Esophagus muscularis mucosa (tissue), 3 donors: ENCODE measurements at regions not wholly inside any gene's neighbourhood (a gene's known extent, or its start where the extent isn't known, plus 50 kb on each side); places are given as distances from the start of the nearest gene placed in this dataset.

Experiments
- POLR2A ChIP-seq: fragments of 450-650 bp; IDR thresholded peaks from one replicate; pipeline ENCODE4 v1.6.1; 2017; ENCODE audit warnings: antibody characterized with exemption, moderate library complexity, mild to moderate bottlenecking, low read depth
- TF ChIP-seq, protein P1 (sequence below), 3 experiments: fragments of 200-600 bp in 2 of 3; fragments of 450-650 bp in 1 of 3; sonication (generic) in 2 of 3; IDR thresholded peaks; one replicate each; pipeline ENCODE4 v1.5.1; 2017 to 2019; ENCODE audit warnings: antibody characterized with exemption in 3 of 3, mild to moderate bottlenecking in 2 of 3, moderate library complexity in 1 of 3

DNA sequence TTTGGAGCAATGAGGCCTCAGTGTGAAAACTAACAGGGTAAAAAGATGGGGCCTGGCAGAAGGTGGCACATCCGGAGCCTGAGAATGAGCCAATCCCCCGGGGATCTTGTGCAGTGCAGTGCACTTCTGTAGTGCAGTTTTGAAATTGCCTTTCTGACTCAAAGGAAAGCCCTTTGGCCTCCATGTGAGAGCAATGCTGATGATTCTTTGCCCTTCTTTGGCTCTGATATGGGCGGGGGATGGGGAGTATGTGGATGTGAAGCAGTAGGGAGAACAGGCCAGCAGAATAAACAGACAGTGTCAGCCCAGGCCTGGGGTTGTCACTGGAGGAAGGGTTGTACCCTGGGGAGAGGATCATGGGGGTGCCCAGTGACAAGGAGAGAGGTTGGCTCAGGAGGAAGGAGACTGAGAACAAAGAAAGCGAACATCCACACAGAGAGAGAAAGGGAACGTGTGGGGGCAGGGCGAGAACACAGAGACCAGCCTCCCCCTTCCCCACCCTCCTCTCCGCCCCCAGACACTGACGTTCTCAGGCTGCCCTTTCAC lies 351.2 kb downstream of the CDC5L start:
- TF ChIP-seq, protein P1, sequence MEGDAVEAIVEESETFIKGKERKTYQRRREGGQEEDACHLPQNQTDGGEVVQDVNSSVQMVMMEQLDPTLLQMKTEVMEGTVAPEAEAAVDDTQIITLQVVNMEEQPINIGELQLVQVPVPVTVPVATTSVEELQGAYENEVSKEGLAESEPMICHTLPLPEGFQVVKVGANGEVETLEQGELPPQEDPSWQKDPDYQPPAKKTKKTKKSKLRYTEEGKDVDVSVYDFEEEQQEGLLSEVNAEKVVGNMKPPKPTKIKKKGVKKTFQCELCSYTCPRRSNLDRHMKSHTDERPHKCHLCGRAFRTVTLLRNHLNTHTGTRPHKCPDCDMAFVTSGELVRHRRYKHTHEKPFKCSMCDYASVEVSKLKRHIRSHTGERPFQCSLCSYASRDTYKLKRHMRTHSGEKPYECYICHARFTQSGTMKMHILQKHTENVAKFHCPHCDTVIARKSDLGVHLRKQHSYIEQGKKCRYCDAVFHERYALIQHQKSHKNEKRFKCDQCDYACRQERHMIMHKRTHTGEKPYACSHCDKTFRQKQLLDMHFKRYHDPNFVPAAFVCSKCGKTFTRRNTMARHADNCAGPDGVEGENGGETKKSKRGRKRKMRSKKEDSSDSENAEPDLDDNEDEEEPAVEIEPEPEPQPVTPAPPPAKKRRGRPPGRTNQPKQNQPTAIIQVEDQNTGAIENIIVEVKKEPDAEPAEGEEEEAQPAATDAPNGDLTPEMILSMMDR (IDR thresholded peaks at IDR 0.05) = no peak
- TF ChIP-seq POLR2A = no peak
